ENCODE measurements at regions not wholly inside any gene's neighbourhood (a gene's known extent, or its start where the extent isn't known, plus 50 kb on each side); places are given as distances from the start of the nearest gene placed in this dataset.

DNA sequence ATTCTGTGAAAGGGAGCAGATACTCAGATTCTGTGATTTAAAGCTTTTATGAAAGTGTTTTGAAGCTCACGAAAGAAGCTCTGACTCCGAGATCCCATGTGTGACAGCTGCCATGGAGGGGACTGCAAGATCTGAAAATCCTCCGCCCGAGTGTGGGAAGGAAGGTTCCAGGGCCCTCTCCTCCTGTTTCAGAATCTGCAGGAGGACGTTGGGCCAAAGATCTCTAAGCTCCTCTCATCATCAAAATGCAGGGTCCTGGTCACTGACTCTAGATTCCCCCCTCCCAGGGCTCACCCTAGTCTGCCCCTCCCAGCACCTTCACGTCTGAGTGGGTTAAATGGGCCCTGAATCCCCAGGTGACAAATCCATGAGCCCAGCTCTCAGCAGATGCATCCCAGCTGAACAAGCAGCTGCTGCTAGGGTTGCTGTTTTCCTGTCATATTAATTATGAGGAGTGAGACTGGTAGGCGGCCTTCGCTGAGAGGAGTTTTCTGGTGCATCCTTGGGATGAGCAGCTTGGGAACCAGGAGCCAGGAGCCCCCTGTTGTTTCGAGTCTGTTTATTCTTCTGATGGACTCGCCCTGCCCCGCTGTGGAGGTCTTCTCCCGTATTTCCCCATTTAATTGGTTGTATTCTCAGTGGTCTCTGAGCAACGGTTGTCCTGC, 402.0 kb downstream of the MATN1 start:
- ATAC-seq: no peak
- TF ChIP-seq, protein P1, sequence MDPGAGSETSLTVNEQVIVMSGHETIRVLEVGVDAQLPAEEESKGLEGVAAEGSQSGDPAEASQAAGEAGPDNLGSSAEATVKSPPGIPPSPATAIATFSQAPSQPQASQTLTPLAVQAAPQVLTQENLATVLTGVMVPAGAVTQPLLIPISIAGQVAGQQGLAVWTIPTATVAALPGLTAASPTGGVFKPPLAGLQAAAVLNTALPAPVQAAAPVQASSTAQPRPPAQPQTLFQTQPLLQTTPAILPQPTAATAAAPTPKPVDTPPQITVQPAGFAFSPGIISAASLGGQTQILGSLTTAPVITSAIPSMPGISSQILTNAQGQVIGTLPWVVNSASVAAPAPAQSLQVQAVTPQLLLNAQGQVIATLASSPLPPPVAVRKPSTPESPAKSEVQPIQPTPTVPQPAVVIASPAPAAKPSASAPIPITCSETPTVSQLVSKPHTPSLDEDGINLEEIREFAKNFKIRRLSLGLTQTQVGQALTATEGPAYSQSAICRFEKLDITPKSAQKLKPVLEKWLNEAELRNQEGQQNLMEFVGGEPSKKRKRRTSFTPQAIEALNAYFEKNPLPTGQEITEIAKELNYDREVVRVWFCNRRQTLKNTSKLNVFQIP (CRISPR knock-in tag; IDR thresholded peaks at IDR 0.05; ENCODE audit: borderline replicate concordance, low read depth): no peak
- TF ChIP-seq, protein P2, sequence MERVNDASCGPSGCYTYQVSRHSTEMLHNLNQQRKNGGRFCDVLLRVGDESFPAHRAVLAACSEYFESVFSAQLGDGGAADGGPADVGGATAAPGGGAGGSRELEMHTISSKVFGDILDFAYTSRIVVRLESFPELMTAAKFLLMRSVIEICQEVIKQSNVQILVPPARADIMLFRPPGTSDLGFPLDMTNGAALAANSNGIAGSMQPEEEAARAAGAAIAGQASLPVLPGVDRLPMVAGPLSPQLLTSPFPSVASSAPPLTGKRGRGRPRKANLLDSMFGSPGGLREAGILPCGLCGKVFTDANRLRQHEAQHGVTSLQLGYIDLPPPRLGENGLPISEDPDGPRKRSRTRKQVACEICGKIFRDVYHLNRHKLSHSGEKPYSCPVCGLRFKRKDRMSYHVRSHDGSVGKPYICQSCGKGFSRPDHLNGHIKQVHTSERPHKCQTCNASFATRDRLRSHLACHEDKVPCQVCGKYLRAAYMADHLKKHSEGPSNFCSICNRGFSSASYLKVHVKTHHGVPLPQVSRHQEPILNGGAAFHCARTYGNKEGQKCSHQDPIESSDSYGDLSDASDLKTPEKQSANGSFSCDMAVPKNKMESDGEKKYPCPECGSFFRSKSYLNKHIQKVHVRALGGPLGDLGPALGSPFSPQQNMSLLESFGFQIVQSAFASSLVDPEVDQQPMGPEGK (CRISPR knock-in tag; IDR thresholded peaks at IDR 0.05; ENCODE audit: borderline replicate concordance): no peak

DNA sequence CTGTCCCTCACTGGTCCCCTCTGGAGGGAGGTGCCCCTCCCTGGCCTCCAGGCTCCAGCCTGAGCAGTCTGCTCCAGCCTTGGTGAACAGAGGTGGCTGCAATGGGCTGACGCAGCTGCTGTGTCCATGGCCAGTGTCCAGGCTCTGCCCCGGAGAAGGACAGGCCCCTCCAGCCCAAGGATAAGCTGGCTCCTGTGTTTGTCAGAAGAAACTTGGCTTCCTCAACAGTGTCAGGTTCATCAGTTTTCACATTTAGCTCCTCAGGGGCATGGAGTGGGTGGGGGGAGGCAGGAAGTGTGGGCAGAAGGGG, 402.8 kb downstream of the MATN1 start:
- no peak for TF ChIP-seq BACH2 (CRISPR knock-in tag; IDR thresholded peaks at IDR 0.05; ENCODE audit: borderline replicate concordance)
- TF ChIP-seq TOX (CRISPR knock-in tag; IDR thresholded peaks at IDR 0.05; ENCODE audit: borderline replicate concordance): no peak
- TF ChIP-seq TCF4 (CRISPR knock-in tag; IDR thresholded peaks at IDR 0.05; ENCODE audit: borderline replicate concordance): no peak
- TF ChIP-seq ZC3H10 (CRISPR knock-in tag; IDR thresholded peaks at IDR 0.05): no peak
- TF ChIP-seq ZNF70 (CRISPR knock-in tag; IDR thresholded peaks at IDR 0.05): no peak
- no peak for TF ChIP-seq GLIS3 (CRISPR knock-in tag; IDR thresholded peaks at IDR 0.05)
- no peak for TF ChIP-seq ZNF8 (CRISPR knock-in tag; IDR thresholded peaks at IDR 0.05)
- ATAC-seq: no peak

DNA sequence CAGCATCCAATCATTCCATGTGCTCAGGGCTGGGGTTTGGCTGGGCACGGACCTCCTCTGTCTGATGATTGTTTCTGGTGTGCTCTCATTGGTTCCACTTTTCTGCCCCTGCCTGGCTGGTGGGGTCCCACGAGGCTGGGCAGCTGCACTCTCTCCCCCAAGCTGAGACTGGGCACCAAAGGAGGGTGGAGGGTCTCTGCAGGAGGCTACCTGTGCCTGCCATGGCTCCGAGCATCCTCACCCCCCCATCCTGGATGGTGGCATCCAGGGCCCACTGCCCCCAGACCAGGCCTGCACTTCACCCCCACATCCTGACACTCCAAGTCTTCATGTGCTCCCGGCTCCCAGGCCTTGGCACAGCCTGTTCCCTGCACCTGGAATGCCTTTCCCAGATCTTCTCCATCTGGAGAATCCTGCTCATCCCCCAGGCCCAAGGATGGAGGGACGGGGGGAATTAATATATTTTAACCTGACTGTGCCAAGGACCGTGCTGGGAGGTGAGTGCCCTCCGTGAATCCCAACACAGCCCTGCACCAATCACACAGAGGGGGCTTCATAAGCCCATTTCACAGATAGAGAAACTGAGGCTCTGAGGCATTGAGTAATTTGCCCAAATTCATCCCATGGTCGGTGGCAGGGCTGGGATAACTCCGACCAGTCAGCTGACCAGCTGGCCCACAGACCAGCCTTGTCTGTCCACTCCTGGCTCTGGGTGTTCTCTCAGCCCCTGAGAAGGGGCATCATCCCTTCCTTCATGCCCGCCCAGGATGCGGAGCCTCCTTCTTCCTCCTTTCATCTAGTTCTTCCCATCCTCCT, 403.4 kb downstream of the MATN1 start:
- TF ChIP-seq GLIS3 (CRISPR knock-in tag; IDR thresholded peaks at IDR 0.05) (no peak), ZC3H10 (CRISPR knock-in tag; IDR thresholded peaks at IDR 0.05) (no peak), TOX (CRISPR knock-in tag; IDR thresholded peaks at IDR 0.05; ENCODE audit: borderline replicate concordance) (no peak), PPARA (CRISPR knock-in tag; IDR thresholded peaks at IDR 0.05; ENCODE audit: borderline replicate concordance) (no peak), ZFP30 (CRISPR knock-in tag; IDR thresholded peaks at IDR 0.05) (no peak), ARNTL (CRISPR knock-in tag; IDR thresholded peaks at IDR 0.05; ENCODE audit: borderline replicate concordance, low read depth) (no peak), ZFP3 (CRISPR knock-in tag; IDR thresholded peaks at IDR 0.05) (no peak), ZNF565 (CRISPR knock-in tag; conservative IDR thresholded peaks at IDR 0.05; ENCODE audit: low read depth) (no peak), SNAI2 (CRISPR knock-in tag; IDR thresholded peaks at IDR 0.05) (no peak), CSDC2 (CRISPR knock-in tag; IDR thresholded peaks at IDR 0.05) (no peak)
- TF ChIP-seq, protein P3, sequence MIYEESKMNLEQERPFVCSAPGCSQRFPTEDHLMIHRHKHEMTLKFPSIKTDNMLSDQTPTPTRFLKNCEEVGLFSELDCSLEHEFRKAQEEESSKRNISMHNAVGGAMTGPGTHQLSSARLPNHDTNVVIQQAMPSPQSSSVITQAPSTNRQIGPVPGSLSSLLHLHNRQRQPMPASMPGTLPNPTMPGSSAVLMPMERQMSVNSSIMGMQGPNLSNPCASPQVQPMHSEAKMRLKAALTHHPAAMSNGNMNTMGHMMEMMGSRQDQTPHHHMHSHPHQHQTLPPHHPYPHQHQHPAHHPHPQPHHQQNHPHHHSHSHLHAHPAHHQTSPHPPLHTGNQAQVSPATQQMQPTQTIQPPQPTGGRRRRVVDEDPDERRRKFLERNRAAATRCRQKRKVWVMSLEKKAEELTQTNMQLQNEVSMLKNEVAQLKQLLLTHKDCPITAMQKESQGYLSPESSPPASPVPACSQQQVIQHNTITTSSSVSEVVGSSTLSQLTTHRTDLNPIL (CRISPR knock-in tag; IDR thresholded peaks at IDR 0.05; ENCODE audit: low read depth): no peak
- TF ChIP-seq, protein P1 (CRISPR knock-in tag; IDR thresholded peaks at IDR 0.05; ENCODE audit: borderline replicate concordance, low read depth): no peak
- TF ChIP-seq, protein P4, sequence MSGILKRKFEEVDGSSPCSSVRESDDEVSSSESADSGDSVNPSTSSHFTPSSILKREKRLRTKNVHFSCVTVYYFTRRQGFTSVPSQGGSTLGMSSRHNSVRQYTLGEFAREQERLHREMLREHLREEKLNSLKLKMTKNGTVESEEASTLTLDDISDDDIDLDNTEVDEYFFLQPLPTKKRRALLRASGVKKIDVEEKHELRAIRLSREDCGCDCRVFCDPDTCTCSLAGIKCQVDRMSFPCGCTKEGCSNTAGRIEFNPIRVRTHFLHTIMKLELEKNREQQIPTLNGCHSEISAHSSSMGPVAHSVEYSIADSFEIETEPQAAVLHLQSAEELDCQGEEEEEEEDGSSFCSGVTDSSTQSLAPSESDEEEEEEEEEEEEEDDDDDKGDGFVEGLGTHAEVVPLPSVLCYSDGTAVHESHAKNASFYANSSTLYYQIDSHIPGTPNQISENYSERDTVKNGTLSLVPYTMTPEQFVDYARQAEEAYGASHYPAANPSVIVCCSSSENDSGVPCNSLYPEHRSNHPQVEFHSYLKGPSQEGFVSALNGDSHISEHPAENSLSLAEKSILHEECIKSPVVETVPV (CRISPR knock-in tag; IDR thresholded peaks at IDR 0.05): no peak
- TF ChIP-seq, protein P5, sequence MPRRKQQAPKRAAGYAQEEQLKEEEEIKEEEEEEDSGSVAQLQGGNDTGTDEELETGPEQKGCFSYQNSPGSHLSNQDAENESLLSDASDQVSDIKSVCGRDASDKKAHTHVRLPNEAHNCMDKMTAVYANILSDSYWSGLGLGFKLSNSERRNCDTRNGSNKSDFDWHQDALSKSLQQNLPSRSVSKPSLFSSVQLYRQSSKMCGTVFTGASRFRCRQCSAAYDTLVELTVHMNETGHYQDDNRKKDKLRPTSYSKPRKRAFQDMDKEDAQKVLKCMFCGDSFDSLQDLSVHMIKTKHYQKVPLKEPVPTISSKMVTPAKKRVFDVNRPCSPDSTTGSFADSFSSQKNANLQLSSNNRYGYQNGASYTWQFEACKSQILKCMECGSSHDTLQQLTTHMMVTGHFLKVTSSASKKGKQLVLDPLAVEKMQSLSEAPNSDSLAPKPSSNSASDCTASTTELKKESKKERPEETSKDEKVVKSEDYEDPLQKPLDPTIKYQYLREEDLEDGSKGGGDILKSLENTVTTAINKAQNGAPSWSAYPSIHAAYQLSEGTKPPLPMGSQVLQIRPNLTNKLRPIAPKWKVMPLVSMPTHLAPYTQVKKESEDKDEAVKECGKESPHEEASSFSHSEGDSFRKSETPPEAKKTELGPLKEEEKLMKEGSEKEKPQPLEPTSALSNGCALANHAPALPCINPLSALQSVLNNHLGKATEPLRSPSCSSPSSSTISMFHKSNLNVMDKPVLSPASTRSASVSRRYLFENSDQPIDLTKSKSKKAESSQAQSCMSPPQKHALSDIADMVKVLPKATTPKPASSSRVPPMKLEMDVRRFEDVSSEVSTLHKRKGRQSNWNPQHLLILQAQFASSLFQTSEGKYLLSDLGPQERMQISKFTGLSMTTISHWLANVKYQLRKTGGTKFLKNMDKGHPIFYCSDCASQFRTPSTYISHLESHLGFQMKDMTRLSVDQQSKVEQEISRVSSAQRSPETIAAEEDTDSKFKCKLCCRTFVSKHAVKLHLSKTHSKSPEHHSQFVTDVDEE (CRISPR knock-in tag; IDR thresholded peaks at IDR 0.05): no peak
- no peak for ATAC-seq
